ENCODE measurements at regions not wholly inside any gene's neighbourhood (a gene's known extent, or its start where the extent isn't known, plus 50 kb on each side); places are given as distances from the start of the nearest gene placed in this dataset.

DNA sequence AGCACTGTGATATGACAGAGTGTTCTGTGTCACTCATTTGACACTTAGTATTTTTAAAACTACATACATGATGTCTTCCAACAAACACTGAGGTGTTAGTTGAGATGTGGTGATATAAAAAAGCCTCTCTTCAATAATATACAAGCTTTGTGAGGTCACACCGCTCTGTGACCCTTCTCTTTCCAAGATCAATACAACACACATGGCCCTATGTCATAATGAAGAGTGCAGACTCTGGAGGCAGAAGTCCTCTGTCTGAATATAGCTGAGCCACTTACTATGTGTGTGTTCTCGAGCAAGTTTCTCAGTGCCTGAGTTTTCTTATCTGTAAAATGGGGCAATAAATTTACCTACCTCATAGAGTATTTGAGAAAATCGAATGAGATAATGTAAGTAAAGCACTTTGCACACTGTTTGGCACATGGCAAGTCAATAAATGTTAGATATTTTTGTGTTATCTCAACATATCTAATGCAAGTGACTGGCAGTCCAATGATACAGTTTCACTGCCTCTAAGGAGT lies 499.0 kb upstream of the MARCKS start:
- CTCF ChIA-PET: no interaction called here
- Histone ChIP-seq H3K27me3 (ENCODE audit: control insufficient read depth, insufficient read depth, low read length) (no peaks in the 10 kb centered on the region), H3K4me3 (ENCODE audit: low read depth, low read length) (no peak overlapping the region), H3K36me3 (ENCODE audit: control insufficient read depth, insufficient read depth, low read length) (no peaks in the 10 kb centered on the region)
- POLR2A ChIA-PET: no interaction called here
- TF ChIP-seq, protein P1, sequence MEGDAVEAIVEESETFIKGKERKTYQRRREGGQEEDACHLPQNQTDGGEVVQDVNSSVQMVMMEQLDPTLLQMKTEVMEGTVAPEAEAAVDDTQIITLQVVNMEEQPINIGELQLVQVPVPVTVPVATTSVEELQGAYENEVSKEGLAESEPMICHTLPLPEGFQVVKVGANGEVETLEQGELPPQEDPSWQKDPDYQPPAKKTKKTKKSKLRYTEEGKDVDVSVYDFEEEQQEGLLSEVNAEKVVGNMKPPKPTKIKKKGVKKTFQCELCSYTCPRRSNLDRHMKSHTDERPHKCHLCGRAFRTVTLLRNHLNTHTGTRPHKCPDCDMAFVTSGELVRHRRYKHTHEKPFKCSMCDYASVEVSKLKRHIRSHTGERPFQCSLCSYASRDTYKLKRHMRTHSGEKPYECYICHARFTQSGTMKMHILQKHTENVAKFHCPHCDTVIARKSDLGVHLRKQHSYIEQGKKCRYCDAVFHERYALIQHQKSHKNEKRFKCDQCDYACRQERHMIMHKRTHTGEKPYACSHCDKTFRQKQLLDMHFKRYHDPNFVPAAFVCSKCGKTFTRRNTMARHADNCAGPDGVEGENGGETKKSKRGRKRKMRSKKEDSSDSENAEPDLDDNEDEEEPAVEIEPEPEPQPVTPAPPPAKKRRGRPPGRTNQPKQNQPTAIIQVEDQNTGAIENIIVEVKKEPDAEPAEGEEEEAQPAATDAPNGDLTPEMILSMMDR (IDR thresholded peaks at IDR 0.05; ENCODE audit: insufficient read depth, low read depth, low read length): no peak
- no peak for DNase-seq (ENCODE audit: low read depth)

GRCh38 chr6:113359155-113360140 lies 497.7 kb upstream of the MARCKS start:
- DNase-seq (ENCODE audit: low read depth): no peak
- POLR2A ChIA-PET: interaction anchor here (0.6 kb wide), 1 partner anchor 286 kb away, joined by 4 read pairs; no protein-coding TSS in a partner anchor

DNA sequence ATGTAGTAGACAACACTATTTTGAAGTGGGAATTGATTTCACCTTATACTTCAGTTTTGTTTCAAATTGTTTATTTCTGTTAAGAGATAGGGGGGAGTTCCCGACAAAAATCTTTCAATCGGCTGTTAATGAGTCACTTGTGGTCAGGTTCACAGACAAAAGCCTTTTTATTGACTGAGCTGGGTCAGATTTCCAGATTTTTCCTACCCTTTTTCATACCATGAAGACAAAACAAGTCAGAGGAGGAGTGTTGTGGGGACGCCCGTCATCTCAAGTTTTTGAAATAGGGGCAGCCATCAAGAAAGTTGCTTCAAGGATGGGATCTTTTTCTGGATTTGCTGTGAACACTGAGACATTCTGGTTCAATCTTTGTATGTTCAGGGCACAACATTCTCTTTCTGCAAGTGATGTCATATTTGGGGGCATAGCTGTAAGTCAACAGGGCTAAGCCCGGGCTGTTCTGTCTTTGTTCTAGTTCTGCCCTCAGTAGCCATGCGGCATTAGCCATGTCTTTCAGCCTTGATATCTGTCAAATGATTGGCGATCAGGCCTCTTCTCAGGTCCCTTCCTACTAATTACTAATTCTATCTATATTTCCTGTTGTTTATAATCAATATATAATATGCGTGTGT lies 496.0 kb upstream of the MARCKS start:
- DNase-seq (ENCODE audit: low read depth): no peak
- H3K36me3 ChIP-seq (ENCODE audit: control insufficient read depth, insufficient read depth, low read length): no peaks in the 10 kb centered on the region
- no peak overlapping the region for H3K4me3 ChIP-seq (ENCODE audit: low read depth, low read length)
- ChIA-PET POLR2A (interaction anchor here (0.6 kb wide), 1 partner anchor 102 kb away, joined by 6 read pairs; no protein-coding TSS in a partner anchor), CTCF (no interaction called here)
- no peaks in the 10 kb centered on the region for H3K27me3 ChIP-seq (ENCODE audit: control insufficient read depth, insufficient read depth, low read length)
- TF ChIP-seq, protein P1 (IDR thresholded peaks at IDR 0.05; ENCODE audit: insufficient read depth, low read depth, low read length): no peak

More at GRCh38 chr6:113359155-113360140, 497.7 kb upstream of the MARCKS start:
- H3K4me3 ChIP-seq (ENCODE audit: low read depth, low read length): no peak overlapping the region
- CTCF ChIA-PET: no interaction called here
- H3K36me3 ChIP-seq (ENCODE audit: control insufficient read depth, insufficient read depth, low read length): no peaks in the 10 kb centered on the region
- no peaks in the 10 kb centered on the region for H3K27me3 ChIP-seq (ENCODE audit: control insufficient read depth, insufficient read depth, low read length)
- TF ChIP-seq, protein P1 (IDR thresholded peaks at IDR 0.05; ENCODE audit: insufficient read depth, low read depth, low read length): no peak

- no peaks in the 10 kb centered on the region for H3K36me3 ChIP-seq (ENCODE audit: control insufficient read depth, insufficient read depth, low read length)
- H3K27me3 ChIP-seq (ENCODE audit: control insufficient read depth, insufficient read depth, low read length): no peaks in the 10 kb centered on the region
- no peak overlapping the region for H3K4me3 ChIP-seq (ENCODE audit: low read depth, low read length)
- TF ChIP-seq, protein P1 (IDR thresholded peaks at IDR 0.05; ENCODE audit: insufficient read depth, low read depth, low read length): no peak
- ChIA-PET POLR2A (interaction anchor here (0.6 kb wide), 1 partner anchor 11 kb away, joined by 8 read pairs; no protein-coding TSS in a partner anchor), CTCF (interaction anchor here (1.2 kb wide), 1 partner anchor 9 kb away, joined by 4 read pairs; no protein-coding TSS in a partner anchor)
- no peak for DNase-seq (ENCODE audit: low read depth)
Observed at GRCh38 chr6:113362301-113363047, 494.7 kb upstream of the MARCKS start.

Measured in BJ (cell line).